HG02870 (cell line): ENCODE measurements at regions not wholly inside any gene's neighbourhood (a gene's known extent, or its start where the extent isn't known, plus 50 kb on each side); places are given as distances from the start of the nearest gene placed in this dataset.

Source experiments
- ATAC-seq: cut with Tn5 transposase; IDR thresholded peaks from one replicate; pipeline ENCODE4 v1.9.1; 2021; ENCODE audit warnings: mild to moderate bottlenecking, moderate library complexity; ENCODE audit not compliant: unreplicated experiment

DNA sequence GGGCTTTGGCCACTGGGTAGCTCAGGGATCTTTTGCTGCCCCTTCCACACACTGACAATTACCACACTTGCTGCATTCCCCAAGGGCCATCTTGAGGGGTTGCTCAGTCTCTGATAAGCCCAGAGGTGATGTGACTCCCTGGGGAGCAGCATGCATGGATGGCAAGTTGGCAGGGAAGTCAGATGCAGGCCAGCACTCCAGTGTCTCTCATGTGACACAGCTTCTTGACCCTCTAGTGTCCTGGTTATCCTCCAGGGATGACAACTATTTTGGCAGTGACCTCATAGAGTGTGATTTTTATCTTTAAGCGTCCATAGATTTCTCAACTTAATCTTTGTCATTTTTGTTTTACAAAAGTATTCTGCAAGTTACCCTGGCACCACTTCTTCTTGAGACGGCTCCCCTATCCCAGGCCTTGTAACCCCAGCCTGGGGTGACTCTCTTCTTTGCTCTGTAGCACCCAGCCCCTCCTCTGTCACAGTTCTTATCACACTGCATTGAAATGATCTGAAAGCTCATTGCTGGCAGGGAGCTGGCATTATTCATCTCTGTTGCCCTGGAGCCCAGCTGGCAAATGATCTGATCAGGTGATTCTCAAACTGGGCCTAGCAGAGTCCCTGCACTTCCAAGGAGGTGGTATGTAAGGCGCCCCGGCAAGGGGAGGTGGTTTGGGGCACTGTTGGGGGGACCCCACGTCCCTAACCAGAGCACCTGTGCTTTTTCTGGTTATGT lies 72.6 kb downstream of the TENT5C start:
- no peak for ATAC-seq

DNA sequence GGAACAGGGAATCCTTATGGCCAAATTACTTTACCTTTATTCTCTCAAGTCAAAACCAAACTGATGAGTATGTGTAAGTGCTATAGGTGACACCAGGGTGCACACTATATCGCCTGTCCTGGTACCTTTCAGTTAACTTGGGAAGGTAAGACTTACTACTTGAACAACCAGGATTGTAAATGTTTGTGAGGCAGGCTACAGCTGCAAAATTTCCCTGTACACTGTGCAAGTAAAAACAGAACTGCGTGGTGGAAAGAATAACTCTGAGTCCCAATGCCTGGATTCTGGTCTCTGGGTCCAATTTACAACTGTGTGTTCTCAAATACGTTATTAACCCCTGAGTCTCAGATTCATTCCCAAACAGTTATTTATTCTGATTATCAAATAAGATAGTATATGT lies 73.5 kb downstream of the TENT5C start:
- no peak for ATAC-seq

DNA sequence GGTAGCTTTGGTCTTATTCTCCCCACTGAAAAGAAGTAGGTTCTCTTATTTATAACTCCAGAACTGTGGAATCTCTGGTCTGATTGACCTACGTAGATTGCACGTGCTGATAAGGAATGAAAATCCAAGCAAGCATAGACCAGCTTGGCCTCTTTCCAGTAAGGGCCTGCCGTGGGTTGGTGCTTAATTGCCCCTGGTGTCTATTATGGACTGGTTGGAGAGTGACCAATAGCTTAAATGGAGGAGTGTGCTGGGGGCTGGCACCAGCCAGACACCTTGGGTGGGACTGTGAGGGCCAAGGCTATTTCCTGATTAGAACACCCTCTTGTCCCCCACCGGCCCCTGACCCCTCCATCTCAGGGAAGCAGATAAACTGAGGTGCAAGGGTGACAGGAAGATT lies 74.0 kb downstream of the TENT5C start:
- no peak for ATAC-seq

DNA sequence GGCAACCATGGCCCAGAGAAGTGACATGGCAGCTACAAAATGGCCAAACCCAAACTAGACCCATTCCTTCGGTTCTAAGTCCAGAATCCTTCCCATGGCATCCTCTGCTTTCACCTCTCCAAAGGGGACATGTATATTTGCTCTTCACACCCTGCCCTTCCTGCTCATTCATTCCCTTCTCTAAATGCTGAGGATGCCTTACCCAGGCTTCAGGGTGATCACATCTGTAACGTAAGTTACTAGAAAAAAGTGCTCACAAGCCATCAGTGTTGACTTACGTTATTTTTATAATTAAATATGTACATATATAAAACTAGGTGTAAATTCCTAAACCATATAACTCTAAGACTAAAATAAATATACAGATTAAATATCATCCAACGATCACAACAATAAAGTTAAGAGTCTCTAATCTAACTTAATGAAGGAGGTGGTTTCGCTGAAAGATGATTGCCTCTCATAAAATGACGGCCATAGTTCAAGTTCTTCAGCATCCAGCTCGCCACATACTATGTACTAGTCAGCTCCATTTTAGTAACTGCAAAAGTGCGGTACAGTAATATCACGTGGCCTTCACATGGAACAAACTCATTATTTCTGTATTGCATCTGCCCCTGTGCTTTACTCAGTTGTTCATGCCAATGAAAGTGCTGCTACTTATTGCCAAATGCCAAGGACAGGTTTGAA lies 74.6 kb downstream of the TENT5C start:
- ATAC-seq = no peak

DNA sequence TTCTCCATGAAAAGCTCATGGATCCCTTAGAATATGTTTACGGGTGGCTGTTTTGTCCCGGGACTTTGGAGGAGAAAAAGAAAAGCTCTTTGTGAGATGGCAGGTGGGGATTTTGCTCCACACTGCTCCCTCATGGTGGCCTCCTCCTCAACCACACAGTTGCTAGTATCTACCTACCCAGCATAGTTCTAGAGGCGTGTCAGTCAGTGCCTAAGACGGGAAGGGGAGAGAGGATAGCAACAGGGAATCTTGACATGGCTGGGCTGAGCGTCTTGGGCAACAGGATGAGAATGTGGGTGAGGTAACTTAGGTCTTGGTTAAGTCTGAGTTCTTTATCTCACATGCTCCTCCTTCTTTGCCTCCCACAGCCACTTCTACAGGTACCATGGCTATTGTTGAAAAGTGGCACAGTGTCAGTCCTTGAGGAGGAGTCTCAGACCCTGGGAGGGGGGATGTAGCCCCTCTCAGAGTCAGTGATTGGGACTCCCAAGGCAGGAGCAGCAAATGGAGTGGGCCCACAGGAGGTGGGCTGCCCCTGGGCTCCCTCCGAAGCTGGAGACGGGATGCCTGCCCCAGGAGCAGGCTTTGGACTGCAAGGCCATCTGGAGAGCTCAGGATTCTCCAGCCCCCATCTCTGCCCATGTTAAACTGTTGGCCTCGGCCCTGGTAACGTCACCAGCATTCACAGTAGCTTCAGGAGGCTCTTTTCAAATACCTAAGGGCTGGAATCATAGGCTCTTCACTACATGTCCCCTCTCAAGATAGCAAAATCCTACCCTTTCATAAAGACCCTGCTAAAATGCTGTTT lies 75.4 kb downstream of the TENT5C start:
- ATAC-seq = no peak

DNA sequence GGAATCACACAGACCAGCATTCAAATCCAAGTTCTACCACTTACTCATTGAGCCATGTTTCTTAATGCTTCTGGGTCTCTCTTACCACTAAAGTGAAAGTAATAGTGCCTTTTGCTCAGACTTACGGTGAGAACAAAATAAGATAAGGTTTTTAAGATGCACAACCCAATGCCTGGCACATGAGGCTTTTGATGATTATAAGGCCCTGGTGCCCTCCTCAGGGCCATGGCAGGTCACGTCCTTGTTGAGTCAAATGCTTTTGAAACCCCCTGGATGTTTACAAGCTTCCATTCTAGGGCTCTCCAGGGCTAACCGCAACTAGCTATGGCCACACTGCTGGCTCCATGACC lies 76.0 kb downstream of the TENT5C start:
- no peak for ATAC-seq

DNA sequence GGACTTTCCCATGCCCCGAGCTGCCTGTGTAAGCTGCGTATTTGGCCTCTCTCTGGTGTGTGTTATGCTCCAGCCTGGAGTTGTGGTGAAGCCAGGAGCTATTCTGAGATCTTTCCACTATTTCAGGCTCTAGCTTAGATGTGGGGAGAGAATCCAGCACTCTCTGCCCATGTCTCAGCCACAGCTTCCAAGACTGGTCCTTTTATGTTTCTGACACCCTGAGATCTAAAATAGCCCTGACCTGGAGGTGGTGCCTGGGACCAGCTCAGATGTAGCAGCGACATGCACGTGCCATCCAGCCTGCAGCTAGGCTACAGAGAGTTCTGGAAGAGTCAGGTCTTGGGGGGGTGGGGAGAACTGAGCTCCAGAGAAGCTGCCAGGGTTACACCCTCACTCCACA lies 76.5 kb downstream of the TENT5C start:
- no peak for ATAC-seq

DNA sequence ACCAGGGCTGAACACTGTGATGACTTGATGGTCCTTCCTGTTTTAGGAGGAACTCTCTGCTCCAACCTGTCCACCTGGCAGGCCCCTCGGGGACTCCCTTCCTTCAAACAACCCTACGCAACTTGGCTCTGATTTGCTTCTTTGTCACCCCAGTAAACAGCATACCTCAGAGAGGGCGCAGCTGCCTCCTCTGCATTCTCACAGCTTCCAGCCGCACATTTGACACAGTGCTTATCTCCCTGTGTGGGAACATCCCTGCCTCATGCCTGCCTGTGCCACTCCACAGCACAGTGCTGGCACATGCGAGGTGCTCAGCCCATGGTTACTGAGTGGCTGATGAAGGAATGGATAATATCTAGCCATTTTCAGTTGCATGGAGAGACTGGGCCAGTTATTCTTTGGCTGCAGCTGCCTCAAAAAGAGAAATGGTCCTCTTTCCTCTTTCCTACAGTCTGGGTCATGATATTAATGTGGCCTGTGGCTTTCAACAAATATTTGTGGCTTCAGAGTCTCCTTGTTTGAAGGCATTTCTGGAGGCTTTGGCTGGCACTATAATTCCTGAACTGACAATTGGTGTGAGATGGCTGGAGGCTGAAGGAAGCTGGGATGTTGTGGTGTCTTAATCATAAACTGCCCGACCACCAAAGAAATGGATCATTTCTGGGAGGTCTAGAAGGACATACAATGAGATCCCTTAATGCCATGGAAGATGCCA lies 77.9 kb downstream of the TENT5C start:
- no peak for ATAC-seq

DNA sequence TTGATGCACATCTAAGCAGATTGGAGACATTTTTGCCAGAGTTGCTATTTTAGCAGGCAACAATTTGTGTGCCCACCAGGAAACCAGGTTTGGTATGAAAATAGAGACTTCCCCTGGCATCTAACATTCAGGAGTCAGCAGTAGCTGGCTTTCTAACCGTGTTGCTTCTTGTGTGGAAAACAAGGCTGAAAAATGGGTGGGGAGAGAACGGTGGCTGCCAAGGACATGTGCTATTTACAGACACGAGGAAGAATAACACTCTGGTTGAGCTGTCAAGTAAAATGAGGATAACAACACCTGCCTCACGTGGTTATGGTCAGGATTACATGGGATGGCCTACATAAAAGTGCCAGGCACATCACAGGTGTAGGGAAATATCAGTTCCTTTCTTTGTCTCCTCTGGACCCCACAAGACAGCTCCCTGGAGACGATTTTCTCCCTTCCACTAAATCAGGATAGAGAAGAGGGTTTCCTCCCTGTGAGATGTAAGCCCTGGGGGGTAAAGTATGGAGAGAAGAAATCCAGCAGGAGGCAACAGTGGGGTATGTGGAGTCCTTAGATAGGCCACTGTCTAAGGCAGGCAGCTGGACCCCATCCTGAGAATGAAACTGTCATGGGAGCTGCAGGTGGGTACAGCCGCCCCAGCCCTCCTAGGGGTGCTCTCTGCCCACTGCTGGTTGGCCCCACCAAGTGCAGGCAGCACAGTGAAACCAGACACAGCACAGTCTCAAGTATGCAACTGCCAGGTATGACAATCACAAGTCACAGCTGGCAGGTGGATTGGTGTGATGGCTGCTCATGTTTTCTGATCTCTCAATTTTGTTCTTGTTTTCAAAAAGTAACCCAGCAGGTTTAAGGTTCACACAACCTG lies 80.3 kb downstream of the TENT5C start:
- ATAC-seq = no peak

DNA sequence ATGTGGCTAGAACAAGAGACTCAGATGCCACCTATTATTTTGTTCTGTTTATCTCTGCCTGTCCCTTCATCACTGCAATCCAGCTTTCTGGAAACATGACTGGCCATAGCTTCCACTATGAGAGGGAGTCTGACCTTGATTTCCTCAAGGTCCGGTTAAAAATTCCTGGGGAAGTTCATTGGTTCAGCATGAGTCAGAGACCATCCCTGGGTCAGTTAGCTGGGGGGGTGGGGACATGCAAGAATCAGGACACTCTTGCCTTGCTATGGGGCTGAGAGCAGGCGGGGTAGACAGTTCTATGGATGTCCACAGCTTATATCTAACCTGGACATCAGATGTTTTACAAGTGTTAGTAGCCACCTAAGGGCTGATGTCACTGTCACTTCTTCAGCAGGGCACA lies 81.1 kb downstream of the TENT5C start:
- ATAC-seq = no peak

DNA sequence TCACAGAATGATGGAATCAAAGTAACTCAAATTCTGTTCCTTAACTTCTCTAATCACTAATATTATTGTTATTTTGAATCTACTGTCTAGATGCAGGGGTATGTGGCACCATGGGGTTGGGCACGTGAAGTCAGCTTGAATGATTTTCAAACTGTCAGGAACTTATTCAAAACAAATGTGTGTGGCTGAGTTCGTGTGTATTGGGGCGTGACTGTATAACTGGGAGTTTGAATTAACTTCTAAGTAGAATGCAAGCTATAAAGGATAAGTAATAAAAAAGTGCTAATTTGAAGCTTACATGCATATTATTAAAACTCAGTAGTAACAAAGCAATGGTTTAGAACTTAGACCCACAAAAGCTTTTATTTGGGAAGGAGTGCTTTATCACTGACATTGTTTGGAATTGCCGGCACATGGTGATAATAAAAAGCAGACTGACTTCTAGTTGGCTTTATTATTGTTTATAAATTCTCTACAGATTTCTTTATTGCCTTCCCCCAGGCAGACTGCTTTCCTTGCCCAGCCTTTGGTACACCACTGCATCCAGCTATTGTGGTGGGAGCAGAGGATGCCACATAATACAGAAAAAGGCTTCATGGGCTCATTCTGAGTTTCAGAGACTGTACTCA lies 84.3 kb downstream of the TENT5C start:
- no peak for ATAC-seq

DNA sequence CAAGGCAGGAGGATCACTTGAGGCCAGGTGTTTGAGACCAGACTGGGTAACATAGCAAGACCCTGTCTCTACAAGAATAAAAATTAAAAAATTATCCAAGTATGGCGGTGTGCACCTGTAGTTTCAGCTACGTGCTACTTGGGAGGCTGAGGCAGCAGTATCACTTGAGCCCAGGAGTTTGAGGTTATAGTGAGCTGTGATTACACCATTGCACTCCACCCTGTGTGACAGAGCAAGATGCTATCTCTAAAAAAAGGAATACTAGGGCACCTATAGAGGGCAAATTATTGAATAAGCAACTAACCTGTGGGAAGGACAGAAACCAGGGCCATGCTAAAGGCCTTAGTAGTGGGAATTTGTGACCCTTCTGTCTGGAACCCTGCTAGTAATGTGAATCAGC lies 86.1 kb downstream of the TENT5C start:
- no peak for ATAC-seq

DNA sequence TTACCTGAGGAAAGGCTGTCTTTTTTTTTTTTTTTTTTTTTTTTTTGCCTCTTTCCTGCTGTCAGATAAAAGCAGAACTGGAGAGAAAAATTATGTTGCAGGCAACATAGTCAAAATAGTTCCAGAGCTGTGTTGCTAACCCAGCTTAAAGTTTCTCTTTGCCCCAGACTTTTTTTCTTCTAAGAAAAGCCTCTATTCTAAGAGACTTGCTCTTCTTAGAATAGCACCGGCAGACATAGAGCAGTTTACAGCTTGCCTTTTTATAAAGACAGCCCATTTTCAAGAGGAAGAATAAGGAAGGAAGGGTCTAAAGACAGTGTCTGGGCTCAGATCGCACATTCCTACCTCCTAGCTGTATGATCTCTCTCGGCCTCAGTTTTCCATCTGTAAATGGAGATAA lies 88.7 kb downstream of the TENT5C start:
- no peak for ATAC-seq

DNA sequence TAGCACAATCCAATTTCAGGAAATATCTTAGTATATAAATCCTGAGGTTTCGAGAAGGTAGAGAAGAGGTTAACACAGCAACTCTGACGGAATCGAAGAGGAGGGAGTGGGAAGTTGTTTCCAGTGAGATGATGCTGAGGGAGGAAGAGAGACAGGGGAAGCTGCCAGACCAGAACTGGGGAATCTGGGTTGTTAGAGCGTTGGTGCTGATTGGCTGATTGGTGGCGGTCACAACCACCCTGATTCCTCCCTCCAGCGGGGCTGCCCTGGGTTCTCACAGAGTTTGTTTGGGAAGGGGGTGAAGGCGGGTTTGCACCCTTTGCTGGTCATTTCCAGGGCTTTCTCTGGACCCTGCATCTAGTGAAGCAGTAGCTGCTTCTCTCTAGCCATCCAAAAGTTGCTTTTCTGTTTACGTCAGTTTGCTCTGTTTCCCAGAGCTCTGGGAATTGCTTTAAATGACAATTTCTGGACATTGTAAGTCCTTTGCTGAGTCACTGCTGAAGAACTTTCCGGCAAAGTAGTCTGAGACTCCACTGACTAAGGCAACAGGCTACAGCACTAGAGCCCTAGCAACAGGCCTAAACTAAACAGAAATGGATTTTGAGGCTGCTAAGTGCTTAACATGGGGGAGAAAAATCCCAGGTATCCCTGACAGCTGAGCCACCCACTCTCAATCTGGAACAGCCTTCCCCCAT lies 90.1 kb downstream of the TENT5C start:
- no peak for ATAC-seq

DNA sequence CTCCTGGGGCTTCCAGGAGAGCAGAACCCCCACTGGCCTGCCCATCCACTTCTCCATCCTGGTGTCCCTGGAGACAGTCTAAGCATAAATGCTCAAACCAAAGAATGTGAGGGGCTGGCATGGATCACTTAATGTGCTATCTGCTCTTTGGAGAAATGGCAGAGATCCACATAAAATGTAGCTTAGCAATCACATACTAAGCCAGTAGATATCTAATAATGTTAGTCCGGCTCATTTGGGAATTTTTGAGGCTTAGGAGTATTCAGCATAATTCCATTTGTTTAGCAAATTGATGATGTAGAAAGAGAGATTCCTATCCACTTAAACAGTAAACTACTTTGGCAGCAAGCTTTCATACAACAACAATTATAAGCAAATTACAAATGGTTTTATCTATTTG lies 90.7 kb downstream of the TENT5C start:
- ATAC-seq = no peak

DNA sequence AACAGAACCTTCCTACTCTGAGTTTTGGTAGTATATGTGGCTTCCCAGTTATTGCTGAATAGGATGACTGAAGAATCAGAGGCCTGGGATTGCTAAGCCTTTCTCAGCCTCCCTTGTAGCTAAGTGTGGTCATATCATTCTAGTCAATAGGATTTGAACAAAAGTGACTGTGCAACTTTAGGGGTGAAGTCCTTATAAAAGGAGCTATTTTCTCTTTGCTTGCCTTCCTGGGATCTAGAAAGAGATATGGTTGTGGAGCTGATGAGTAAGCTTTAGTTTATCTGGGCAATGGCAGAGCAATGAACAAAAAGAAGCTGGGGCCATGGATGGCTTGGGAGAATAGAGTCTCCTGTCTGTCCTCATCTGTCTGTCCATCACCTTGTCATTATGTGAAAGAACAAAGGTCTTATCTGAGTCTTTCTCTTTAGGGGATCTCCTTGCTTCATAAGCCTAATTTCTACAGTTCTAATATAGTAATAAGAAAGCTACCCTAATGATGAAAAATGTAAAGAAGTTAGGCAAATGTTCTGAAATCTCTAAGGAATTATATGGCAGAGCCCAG lies 91.5 kb downstream of the TENT5C start:
- ATAC-seq = no peak

DNA sequence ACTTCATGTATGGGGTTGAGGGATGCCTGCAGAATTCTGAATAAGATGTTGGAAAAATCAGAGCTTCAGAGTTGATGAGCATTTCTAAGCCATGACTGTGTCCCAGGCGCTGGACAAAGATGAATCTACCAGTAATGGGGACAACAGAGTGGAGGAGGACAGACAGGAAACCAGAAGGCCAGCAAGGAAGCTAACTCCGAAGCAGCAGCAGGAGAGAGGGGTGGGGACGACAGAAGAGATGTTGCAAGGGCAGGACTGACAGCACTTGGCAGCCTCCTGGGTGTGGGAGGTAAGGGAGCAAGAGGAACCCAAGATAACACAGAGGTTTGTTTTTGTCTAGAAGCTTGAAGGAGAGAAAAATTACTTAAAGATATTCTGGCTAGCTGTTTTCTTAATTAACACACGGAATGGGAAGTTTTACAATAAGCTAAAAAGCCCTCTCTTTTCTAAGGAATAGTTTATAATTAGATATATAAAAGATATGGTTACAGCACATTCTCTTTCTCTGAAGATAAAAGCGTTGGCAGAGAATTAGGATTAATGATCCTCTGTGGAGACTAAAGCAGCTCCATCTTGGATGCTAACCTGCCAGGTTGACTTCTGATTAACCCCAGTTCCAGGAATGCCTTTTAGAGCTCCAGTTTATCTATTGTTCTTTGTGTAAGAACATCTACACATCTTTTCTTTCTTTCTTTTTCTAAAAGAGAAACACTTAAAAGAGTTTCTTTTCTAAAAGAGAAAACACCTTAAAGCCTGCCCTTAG lies 92.7 kb downstream of the TENT5C start:
- ATAC-seq = no peak

DNA sequence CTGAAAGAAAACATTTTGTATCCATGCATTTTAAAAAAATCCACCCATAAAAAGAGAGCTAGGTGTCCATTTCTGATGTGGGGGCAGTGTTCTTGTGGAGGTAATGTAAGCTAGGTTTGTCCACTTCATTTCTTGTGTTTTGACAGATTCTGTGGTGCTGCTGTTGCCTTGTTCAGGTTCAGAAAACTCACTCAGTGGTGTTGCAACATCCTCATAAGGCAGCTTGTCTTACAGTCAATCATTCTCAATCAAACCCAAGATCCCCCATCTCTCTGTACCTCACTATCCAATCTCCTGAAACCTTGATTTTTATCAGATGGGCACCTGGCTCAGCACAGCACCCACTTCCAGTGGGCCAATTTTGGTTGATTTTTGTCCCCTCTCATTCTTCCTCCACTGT lies 94.1 kb downstream of the TENT5C start:
- ATAC-seq = no peak
